SK-N-SH (cell line): ENCODE measurements at regions not wholly inside any gene's neighbourhood (a gene's known extent, or its start where the extent isn't known, plus 50 kb on each side); places are given as distances from the start of the nearest gene placed in this dataset.

Experiments
- CTCF ChIA-PET: fragments of 300-600, 350-600 bp; formaldehyde crosslinking; extraction: SDS; loops from one replicate; lab custom pipeline; 2021; lab: Yijun Ruan, JAX
- POLR2A ChIA-PET: fragments of 350-600 bp; sonication (Branson Sonifier 250); formaldehyde crosslinking; extraction: SDS; loops from one replicate; lab custom pipeline; 2020; ENCODE audit warnings: antibody characterized with exemption, inconsistent platforms; lab: Yijun Ruan, JAX
- DNase-seq: peaks from one replicate; pipeline ENCODE4 v3.0.0; 2012
- H2AFZ ChIP-seq: fragments of 200-600 bp; sonication (generic); 2 replicates; pipeline ENCODE4 v1.8.1; 2016; ENCODE audit warnings: antibody characterized with exemption, mild to moderate bottlenecking, low read depth
- H3F3A ChIP-seq: fragments of 200-600 bp; sonication (generic); replicated peaks from 2 replicates; pipeline ENCODE3; 2016; ENCODE audit warnings: antibody characterized with exemption, mild to moderate bottlenecking; ENCODE audit not compliant: insufficient read depth
- H3K27ac ChIP-seq, 2 experiments: fragments of 200-500 bp in 1 of 2; fragments of 200-600 bp in 1 of 2; sonication (Bioruptor generic) in 1 of 2; sonication (generic), shearing (Covaris generic) in 1 of 2; 2 replicates each; pipeline versions ENCODE4 v1.5.1 to v1.6.1; 2014 to 2016; ENCODE audit warnings: low read depth in 2 of 2, inconsistent platforms in 1 of 2, low read length in 1 of 2, mild to moderate bottlenecking in 1 of 2, mixed read lengths in 1 of 2
- H3K27me3 ChIP-seq: fragments of 200-600 bp; sonication (generic), shearing (Covaris generic); 2 replicates; pipeline ENCODE4 v1.6.1; 2016; ENCODE audit warnings: mixed run types; ENCODE audit not compliant: insufficient read depth
- H3K36me3 ChIP-seq, 2 experiments: fragments of 200-500 bp in 1 of 2; fragments of 200-600 bp in 1 of 2; sonication (Bioruptor generic) in 1 of 2; sonication (generic) in 1 of 2; replicated peaks in 1 of 2; 2 replicates each; pipeline versions ENCODE3 to v1.5.1; 2014 to 2016; ENCODE audit warnings: low read length in 1 of 2, mild to moderate bottlenecking in 1 of 2; ENCODE audit not compliant: insufficient read depth in 2 of 2, control insufficient read depth in 1 of 2
- H3K4me1 ChIP-seq, 2 experiments: fragments of 200-500 bp in 1 of 2; fragments of 200-600 bp in 1 of 2; sonication (Bioruptor generic) in 1 of 2; sonication (generic), shearing (Covaris generic) in 1 of 2; 2 replicates each; pipeline versions ENCODE4 v1.5.1 to v1.6.1; 2014 to 2016; ENCODE audit warnings: low read depth in 1 of 2, low read length in 1 of 2, mixed run types in 1 of 2; ENCODE audit not compliant: insufficient read depth in 2 of 2, control insufficient read depth in 1 of 2
- H3K4me2 ChIP-seq: fragments of 200-600 bp; sonication (generic), shearing (Covaris generic); 2 replicates; pipeline ENCODE4 v1.6.1; 2017; ENCODE audit warnings: mixed run types
- H3K4me3 ChIP-seq, 2 experiments: fragments of 200-500 bp in 1 of 2; fragments of 200-600 bp in 1 of 2; sonication (Bioruptor generic) in 1 of 2; sonication (generic), shearing (Covaris generic) in 1 of 2; 2 replicates each; pipeline versions ENCODE4 v1.5.1 to v1.8.1; 2014 to 2016; ENCODE audit warnings: low read depth in 2 of 2, inconsistent platforms in 1 of 2, low read length in 1 of 2, mild to moderate bottlenecking in 1 of 2, mixed read lengths in 1 of 2, moderate library complexity in 1 of 2
- H3K79me2 ChIP-seq: fragments of 200-600 bp; sonication (generic); 2 replicates; pipeline ENCODE4 v1.8.1; 2017; ENCODE audit warnings: mild to moderate bottlenecking; ENCODE audit not compliant: insufficient read depth
- H3K9ac ChIP-seq: fragments of 200-600 bp; sonication (generic); 2 replicates; pipeline ENCODE4 v1.6.1; 2017; ENCODE audit warnings: mixed run types
- H3K9me2 ChIP-seq: fragments of 200-600 bp; sonication (generic); 2 replicates; pipeline ENCODE4 v1.6.1; 2017; ENCODE audit warnings: mixed run types
- H3K9me3 ChIP-seq: fragments of 200-600 bp; sonication (generic); 2 replicates; pipeline ENCODE4 v1.6.1; 2017; ENCODE audit warnings: mixed run types, mild to moderate bottlenecking, moderate library complexity
- H4K20me1 ChIP-seq: fragments of 200-600 bp; sonication (generic); 2 replicates; pipeline ENCODE4 v1.6.1; 2017; ENCODE audit warnings: mild to moderate bottlenecking, mixed run types; ENCODE audit not compliant: insufficient read depth
- FOSL2 ChIP-seq: IDR thresholded peaks from 2 replicates; pipeline ENCODE4 v1.4.0; 2012; ENCODE audit warnings: low read depth, mild to moderate bottlenecking, moderate library complexity, borderline replicate concordance
- FOXJ3 ChIP-seq: sonication (generic); formaldehyde crosslinking; IDR thresholded peaks from 2 replicates; pipeline ENCODE4 v1.5.1; 2020; ENCODE audit warnings: mild to moderate bottlenecking, missing genetic modification reagents
- MAX ChIP-seq: IDR thresholded peaks from 2 replicates; pipeline ENCODE4 v1.4.0; 2012; ENCODE audit warnings: low read depth
- MEF2A ChIP-seq: IDR thresholded peaks from 2 replicates; pipeline ENCODE4 v1.4.0; 2012; ENCODE audit warnings: low read depth, borderline replicate concordance
- REST ChIP-seq: IDR thresholded peaks from 2 replicates; pipeline ENCODE4 v1.6.1; 2012; ENCODE audit warnings: mild to moderate bottlenecking, low read depth, low read length, moderate library complexity
- RFX5 ChIP-seq: IDR thresholded peaks from 2 replicates; pipeline ENCODE4 v1.6.1; 2012; ENCODE audit warnings: mild to moderate bottlenecking, improper control_type of control experiment, low read length
- RXRA ChIP-seq: IDR thresholded peaks from 2 replicates; pipeline ENCODE4 v1.4.0; 2012; ENCODE audit warnings: low read depth, mild to moderate bottlenecking, borderline replicate concordance
- TAF1 ChIP-seq: IDR thresholded peaks from 2 replicates; pipeline ENCODE4 v1.6.1; 2012; ENCODE audit warnings: low read depth, mild to moderate bottlenecking, low read length, moderate library complexity, borderline replicate concordance
- USF1 ChIP-seq: IDR thresholded peaks from 2 replicates; pipeline ENCODE4 v1.4.0; 2012; ENCODE audit warnings: low read depth, borderline replicate concordance
- USF2 ChIP-seq: fragments of 150-350 bp; IDR thresholded peaks from 2 replicates; pipeline ENCODE4 v1.6.1; 2017; ENCODE audit warnings: antibody characterized with exemption, low read length, low read depth, borderline replicate concordance
- YY1 ChIP-seq: IDR thresholded peaks from 2 replicates; pipeline ENCODE4 v1.4.0; 2012; ENCODE audit warnings: low read depth, mild to moderate bottlenecking
- WGBS: methylation state at CpG from one replicate; pipeline ENCODE4 v1.1.6; 2017; ENCODE audit warnings: low lambda C conversion rate; 5-methylcytosine and 5-hydroxymethylcytosine counted together
- TF ChIP-seq, protein P1 (sequence below): IDR thresholded peaks from 2 replicates; pipeline ENCODE4; 2012

- Histone ChIP-seq H3K4me1 (no peaks in the 10 kb centered on the region), H3K9me2 (no peaks in the 10 kb centered on the region), H4K20me1 (no peaks in the 10 kb centered on the region), H3K4me3 (no peak overlapping the region), H3K27me3 (no peaks in the 10 kb centered on the region; the same call in 1 of the 2 replicates), H3K9me3 (no peaks in the 10 kb centered on the region), H3K36me3 (no peaks in the 10 kb centered on the region), H3K27ac (no peak overlapping the region), H3K4me2 (no peak overlapping the region), H3K9ac (no peak overlapping the region), H3K79me2 (no peaks in the 10 kb centered on the region), H3F3A (no peaks in the 10 kb centered on the region), H2AFZ (no peak overlapping the region)
- TF ChIP-seq USF2 = no peak
- ChIA-PET CTCF (no interaction called here), POLR2A (no interaction called here)
- WGBS = 8% methylated on average over 2 of the region's 2 CpGs
- DNase-seq = no peak
These were observed 262.9 kb downstream of the BCL11A start for GRCh38 chr2:60290509-60290908.

- no peaks in the 10 kb centered on the region for H4K20me1 ChIP-seq
- ChIA-PET POLR2A (no interaction called here), CTCF (interaction anchor here (0.7 kb wide), 1 partner anchor 264 kb away, joined by 3 read pairs; no protein-coding TSS in a partner anchor)
- no peak for DNase-seq
- no peak overlapping the region for H2AFZ ChIP-seq
- no peak overlapping the region for H3K4me2 ChIP-seq
- H3K27me3 ChIP-seq = no peaks in the 10 kb centered on the region
- no peaks in the 10 kb centered on the region for H3K4me1 ChIP-seq
- TF ChIP-seq MEF2A (no peak), REST (no peak), RXRA (no peak), FOXJ3 (CRISPR knock-in tag) (no peak), FOSL2 (no peak), TAF1 (no peak), USF1 (no peak), YY1 (no peak), MAX (no peak), RFX5 (no peak)
- TF ChIP-seq, protein P1, sequence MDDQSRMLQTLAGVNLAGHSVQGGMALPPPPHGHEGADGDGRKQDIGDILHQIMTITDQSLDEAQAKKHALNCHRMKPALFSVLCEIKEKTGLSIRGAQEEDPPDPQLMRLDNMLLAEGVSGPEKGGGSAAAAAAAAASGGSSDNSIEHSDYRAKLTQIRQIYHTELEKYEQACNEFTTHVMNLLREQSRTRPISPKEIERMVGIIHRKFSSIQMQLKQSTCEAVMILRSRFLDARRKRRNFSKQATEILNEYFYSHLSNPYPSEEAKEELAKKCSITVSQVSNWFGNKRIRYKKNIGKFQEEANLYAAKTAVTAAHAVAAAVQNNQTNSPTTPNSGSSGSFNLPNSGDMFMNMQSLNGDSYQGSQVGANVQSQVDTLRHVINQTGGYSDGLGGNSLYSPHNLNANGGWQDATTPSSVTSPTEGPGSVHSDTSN = no peak
- no peaks in the 10 kb centered on the region for H3K79me2 ChIP-seq
- H3F3A ChIP-seq = no peaks in the 10 kb centered on the region
- no peak overlapping the region for H3K4me3 ChIP-seq
- H3K27ac ChIP-seq = no peak overlapping the region
- whole genome bisulfite sequencing = 50% methylated on average over 3 of the region's 5 CpGs
- no peak overlapping the region for H3K9ac ChIP-seq
- no peaks in the 10 kb centered on the region for H3K36me3 ChIP-seq
- no peaks in the 10 kb centered on the region for H3K9me3 ChIP-seq
- no peaks in the 10 kb centered on the region for H3K9me2 ChIP-seq
These were observed 267.7 kb downstream of the BCL11A start for GRCh38 chr2:60285626-60286316.
